BJ (cell line): ENCODE measurements at regions not wholly inside any gene's neighbourhood (a gene's known extent, or its start where the extent isn't known, plus 50 kb on each side); places are given as distances from the start of the nearest gene placed in this dataset.

ENCODE experiments used
- CTCF ChIA-PET: fragments of 350-600 bp; formaldehyde crosslinking; extraction: SDS; loops from one replicate; lab custom pipeline; 2021; ENCODE audit warnings: antibody characterized with exemption, inconsistent platforms; lab: Yijun Ruan, JAX
- POLR2A ChIA-PET: fragments of 300-600 bp; sonication (Branson Sonifier 250); formaldehyde crosslinking; extraction: SDS; loops from one replicate; lab custom pipeline; 2021; ENCODE audit warnings: antibody characterized with exemption; lab: Charles Lee
- DNase-seq: peaks from one replicate; pipeline ENCODE4 v3.0.0-alpha.2; 2011; ENCODE audit warnings: low read depth
- H3K27me3 ChIP-seq: 2 replicates; pipeline ENCODE4 v1.6.0; 2011; ENCODE audit warnings: low read length; ENCODE audit not compliant: control insufficient read depth, insufficient read depth
- H3K36me3 ChIP-seq: 2 replicates; pipeline ENCODE4 v1.5.1; 2011; ENCODE audit warnings: low read length; ENCODE audit not compliant: control insufficient read depth, insufficient read depth
- H3K4me3 ChIP-seq: 2 replicates; pipeline ENCODE4 v1.5.1; 2011; ENCODE audit warnings: low read depth, mild to moderate bottlenecking, control low read depth, low read length
- CTCF ChIP-seq: IDR thresholded peaks from 2 replicates; pipeline ENCODE4 v1.5.1; 2011; ENCODE audit warnings: low read depth, mild to moderate bottlenecking, control low read depth, inconsistent platforms, low read length, moderate library complexity; ENCODE audit not compliant: insufficient read depth

- ChIA-PET POLR2A (no interaction called here), CTCF (no interaction called here)
- Histone ChIP-seq H3K36me3 (no peaks in the 10 kb centered on the region), H3K27me3 (no peaks in the 10 kb centered on the region; the same call in none of the 2 replicates), H3K4me3 (no peak overlapping the region)
- no peak for TF ChIP-seq CTCF
- no peak for DNase-seq
Measured at GRCh38 chr3:132871956-132872355, 149.7 kb upstream of the NPHP3 start.

GRCh38 chr3:132870541-132870940 lies 148.3 kb upstream of the NPHP3 start:
- TF ChIP-seq CTCF: no peak
- no peak for DNase-seq
- POLR2A ChIA-PET: no interaction called here
- Histone ChIP-seq H3K4me3 (no peak overlapping the region), H3K36me3 (no peaks in the 10 kb centered on the region), H3K27me3 (no peaks in the 10 kb centered on the region; the same call in none of the 2 replicates)
- CTCF ChIA-PET: no interaction called here

- no peak for DNase-seq
- TF ChIP-seq CTCF: no peak
- CTCF ChIA-PET: no interaction called here
- Histone ChIP-seq H3K27me3 (no peaks in the 10 kb centered on the region), H3K36me3 (no peaks in the 10 kb centered on the region), H3K4me3 (no peak overlapping the region)
- POLR2A ChIA-PET: no interaction called here
Measured at GRCh38 chr3:132867956-132868355, 145.7 kb upstream of the NPHP3 start.

- TF ChIP-seq CTCF: no peak
- POLR2A ChIA-PET: no interaction called here
- DNase-seq: no peak
- Histone ChIP-seq H3K4me3 (no peak overlapping the region), H3K27me3 (no peaks in the 10 kb centered on the region), H3K36me3 (no peaks in the 10 kb centered on the region)
- CTCF ChIA-PET: no interaction called here
Measured at GRCh38 chr3:132867526-132867925, 145.3 kb upstream of the NPHP3 start.

- H3K36me3 ChIP-seq: no peaks in the 10 kb centered on the region
- H3K27me3 ChIP-seq: no peaks in the 10 kb centered on the region
- ChIA-PET CTCF (no interaction called here), POLR2A (no interaction called here)
- no peak for TF ChIP-seq CTCF
- no peak for DNase-seq
- no peak overlapping the region for H3K4me3 ChIP-seq
Measured at GRCh38 chr3:132857317-132857716, 135.1 kb upstream of the NPHP3 start.
